ENCODE measurements at regions not wholly inside any gene's neighbourhood (a gene's known extent, or its start where the extent isn't known, plus 50 kb on each side); places are given as distances from the start of the nearest gene placed in this dataset.

GRCh38 chr15:92565351-92566125, 90.0 kb downstream of the FAM174B start:
- no peak for DNase-seq (ENCODE audit: low spot score)
- Histone ChIP-seq H3K36me3 (ENCODE audit: insufficient read depth, low read length) (no peaks in the 10 kb centered on the region), H3K9me2 (ENCODE audit: insufficient read depth, low read length) (no peaks in the 10 kb centered on the region), H3K4me3 (ENCODE audit: low read depth, low read length, poor library complexity, severe bottlenecking) (no peak overlapping the region), H3K4me2 (ENCODE audit: low read length) (no peak overlapping the region), H3K27ac (ENCODE audit: low read depth, low read length, poor library complexity, severe bottlenecking) (no peak overlapping the region), H2AFZ (ENCODE audit: low read length) (no peak overlapping the region), H3K4me1 (ENCODE audit: insufficient read depth, low read length, poor library complexity, severe bottlenecking) (no peaks in the 10 kb centered on the region), H4K20me1 (ENCODE audit: insufficient read depth, low read length) (no peaks in the 10 kb centered on the region), H3K9me3 (ENCODE audit: low read length) (no peaks in the 10 kb centered on the region), H3K79me2 (ENCODE audit: insufficient read depth, low read depth, low read length) (no peaks in the 10 kb centered on the region)
- intact Hi-C loops (cut with micrococcal nuclease; ENCODE audit: unreplicated experiment) = no loop called here
- BruUV-seq (replicated peaks) = no TSS peak
- CTCF ChIA-PET (ENCODE audit: unreplicated experiment) = no interaction called here
- no peak for TF ChIP-seq EZH2phosphoT487 (IDR thresholded peaks at IDR 0.05; ENCODE audit: borderline replicate concordance, low read depth, low read length)
- TF ChIP-seq, protein P1, sequence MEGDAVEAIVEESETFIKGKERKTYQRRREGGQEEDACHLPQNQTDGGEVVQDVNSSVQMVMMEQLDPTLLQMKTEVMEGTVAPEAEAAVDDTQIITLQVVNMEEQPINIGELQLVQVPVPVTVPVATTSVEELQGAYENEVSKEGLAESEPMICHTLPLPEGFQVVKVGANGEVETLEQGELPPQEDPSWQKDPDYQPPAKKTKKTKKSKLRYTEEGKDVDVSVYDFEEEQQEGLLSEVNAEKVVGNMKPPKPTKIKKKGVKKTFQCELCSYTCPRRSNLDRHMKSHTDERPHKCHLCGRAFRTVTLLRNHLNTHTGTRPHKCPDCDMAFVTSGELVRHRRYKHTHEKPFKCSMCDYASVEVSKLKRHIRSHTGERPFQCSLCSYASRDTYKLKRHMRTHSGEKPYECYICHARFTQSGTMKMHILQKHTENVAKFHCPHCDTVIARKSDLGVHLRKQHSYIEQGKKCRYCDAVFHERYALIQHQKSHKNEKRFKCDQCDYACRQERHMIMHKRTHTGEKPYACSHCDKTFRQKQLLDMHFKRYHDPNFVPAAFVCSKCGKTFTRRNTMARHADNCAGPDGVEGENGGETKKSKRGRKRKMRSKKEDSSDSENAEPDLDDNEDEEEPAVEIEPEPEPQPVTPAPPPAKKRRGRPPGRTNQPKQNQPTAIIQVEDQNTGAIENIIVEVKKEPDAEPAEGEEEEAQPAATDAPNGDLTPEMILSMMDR (conservative IDR thresholded peaks at IDR 0.05; ENCODE audit: low read length) = no peak
- POLR2A ChIA-PET = no interaction called here

- Histone ChIP-seq H3K9me2 (ENCODE audit: insufficient read depth, low read length) (no peaks in the 10 kb centered on the region), H3K27ac (ENCODE audit: low read depth, low read length, poor library complexity, severe bottlenecking) (no peak overlapping the region), H3K4me3 (ENCODE audit: low read depth, low read length, poor library complexity, severe bottlenecking) (no peak overlapping the region), H3K36me3 (ENCODE audit: insufficient read depth, low read length) (no peaks in the 10 kb centered on the region), H3K4me1 (ENCODE audit: insufficient read depth, low read length, poor library complexity, severe bottlenecking) (no peaks in the 10 kb centered on the region), H4K20me1 (ENCODE audit: insufficient read depth, low read length) (no peaks in the 10 kb centered on the region), H2AFZ (ENCODE audit: low read length) (no peak overlapping the region), H3K9me3 (ENCODE audit: low read length) (no peaks in the 10 kb centered on the region), H3K4me2 (ENCODE audit: low read length) (no peak overlapping the region), H3K79me2 (ENCODE audit: insufficient read depth, low read depth, low read length) (no peaks in the 10 kb centered on the region)
- TF ChIP-seq EZH2phosphoT487 (IDR thresholded peaks at IDR 0.05; ENCODE audit: borderline replicate concordance, low read depth, low read length) = no peak
- TF ChIP-seq, protein P1 (conservative IDR thresholded peaks at IDR 0.05; ENCODE audit: low read length) = no peak
- no TSS peak for BruUV-seq (replicated peaks)
- intact Hi-C loops (cut with micrococcal nuclease; ENCODE audit: unreplicated experiment) = no loop called here
- ChIA-PET POLR2A (no interaction called here), CTCF (ENCODE audit: unreplicated experiment) (no interaction called here)
- DNase-seq (ENCODE audit: low spot score) = no peak
Observed at GRCh38 chr15:92561754-92562153, 93.8 kb downstream of the FAM174B start.

GRCh38 chr15:92553317-92553716, 102.3 kb downstream of the FAM174B start:
- intact Hi-C loops (cut with micrococcal nuclease; ENCODE audit: unreplicated experiment) = no loop called here
- TF ChIP-seq, protein P1 (conservative IDR thresholded peaks at IDR 0.05; ENCODE audit: low read length) = no peak
- TF ChIP-seq EZH2phosphoT487 (IDR thresholded peaks at IDR 0.05; ENCODE audit: borderline replicate concordance, low read depth, low read length) = no peak
- Histone ChIP-seq H4K20me1 (ENCODE audit: insufficient read depth, low read length) (no peaks in the 10 kb centered on the region), H3K4me2 (ENCODE audit: low read length) (no peak overlapping the region), H3K9me3 (ENCODE audit: low read length) (no peaks in the 10 kb centered on the region), H3K79me2 (ENCODE audit: insufficient read depth, low read depth, low read length) (no peaks in the 10 kb centered on the region), H3K4me3 (ENCODE audit: low read depth, low read length, poor library complexity, severe bottlenecking) (no peak overlapping the region), H3K4me1 (ENCODE audit: insufficient read depth, low read length, poor library complexity, severe bottlenecking) (no peaks in the 10 kb centered on the region), H3K27ac (ENCODE audit: low read depth, low read length, poor library complexity, severe bottlenecking) (no peak overlapping the region), H2AFZ (ENCODE audit: low read length) (no peak overlapping the region), H3K36me3 (ENCODE audit: insufficient read depth, low read length) (no peaks in the 10 kb centered on the region), H3K9me2 (ENCODE audit: insufficient read depth, low read length) (no peaks in the 10 kb centered on the region)
- no TSS peak for BruUV-seq (replicated peaks)
- CTCF ChIA-PET (ENCODE audit: unreplicated experiment) = no interaction called here
- no peak for DNase-seq (ENCODE audit: low spot score)
- POLR2A ChIA-PET = no interaction called here
